HT-29 (cell line): ENCODE measurements at regions not wholly inside any gene's neighbourhood (a gene's known extent, or its start where the extent isn't known, plus 50 kb on each side); places are given as distances from the start of the nearest gene placed in this dataset.
"Not testable (repeated sequence)": the region's sequence is repeated elsewhere in the genome, so short reads cannot be mapped to it uniquely, and the experiment has no call there.

Experiments used
- DNase-seq: peaks from one replicate; pipeline ENCODE4 v3.0.0-alpha.2; 2015; ENCODE audit warnings: low spot score

GRCh38 chr3:113377158-113377557 lies 64.1 kb downstream of the CFAP44 start:
- no peak for DNase-seq

GRCh38 chr3:113374078-113374477 lies 67.2 kb downstream of the CFAP44 start:
- no peak for DNase-seq

GRCh38 chr3:113366800-113367199 lies 74.5 kb downstream of the CFAP44 start:
- DNase-seq: not testable (repeated sequence)

- not testable (repeated sequence) for DNase-seq
These were observed 86.0 kb downstream of the CFAP44 start for GRCh38 chr3:113355340-113355739.

- DNase-seq: peak; percentile 10
These were observed 87.0 kb downstream of the CFAP44 start for GRCh38 chr3:113354307-113354706.

- no peak for DNase-seq
These were observed 87.6 kb downstream of the CFAP44 start for GRCh38 chr3:113353678-113354077.

GRCh38 chr3:113340785-113341184 lies 100.5 kb downstream of the CFAP44 start:
- DNase-seq: no peak

- DNase-seq: no peak
These were observed 101.6 kb downstream of the CFAP44 start for GRCh38 chr3:113339616-113340244.
